CD14-positive monocyte (primary cell): ENCODE measurements at regions not wholly inside any gene's neighbourhood (a gene's known extent, or its start where the extent isn't known, plus 50 kb on each side); places are given as distances from the start of the nearest gene placed in this dataset.

Experiments
- DNase-seq, 3 donors: peaks; one replicate each; pipeline ENCODE4 v3.0.0-alpha.2; 2011 to 2022
- H2AFZ ChIP-seq: 2 replicates; pipeline ENCODE4 v1.6.0; 2012; ENCODE audit warnings: mild to moderate bottlenecking, low read depth, low read length, inconsistent platforms; ENCODE audit not compliant: insufficient read depth, poor library complexity, severe bottlenecking
- H3K27ac ChIP-seq, 2 donors: 1 replicate in 1 of 2; 2 replicates in 1 of 2; pipeline ENCODE4 v1.5.1; 2012 to 2013; ENCODE audit warnings: low read length in 2 of 2, control low read depth in 1 of 2, inconsistent platforms in 1 of 2, low read depth in 1 of 2, mild to moderate bottlenecking in 1 of 2
- H3K27me3 ChIP-seq, 2 donors: one replicate each; pipeline versions ENCODE4 v1.6.0 to v1.6.1; 2011 to 2013; ENCODE audit warnings: low read length in 2 of 2; ENCODE audit not compliant: control insufficient read depth in 2 of 2, insufficient read depth in 2 of 2
- H3K36me3 ChIP-seq, 2 donors: replicated peaks in 1 of 2; 1 replicate in 1 of 2; 2 replicates in 1 of 2; pipeline versions ENCODE4 v1.5.1 to v1.6.1; 2012 to 2013; ENCODE audit warnings: low read length in 2 of 2, control low read depth in 1 of 2, inconsistent platforms in 1 of 2, mild to moderate bottlenecking in 1 of 2; ENCODE audit not compliant: insufficient read depth in 2 of 2, control insufficient read depth in 1 of 2
- H3K4me1 ChIP-seq, 2 donors: 1 replicate in 1 of 2; 2 replicates in 1 of 2; pipeline versions ENCODE4 v1.5.1 to v1.6.1; 2012 to 2013; ENCODE audit warnings: low read length in 2 of 2, control low read depth in 1 of 2, inconsistent platforms in 1 of 2, mild to moderate bottlenecking in 1 of 2, moderate library complexity in 1 of 2; ENCODE audit not compliant: insufficient read depth in 2 of 2, control insufficient read depth in 1 of 2
- H3K4me2 ChIP-seq: replicated peaks from 2 replicates; pipeline ENCODE3; 2012; ENCODE audit warnings: low read length, moderate library complexity, mild to moderate bottlenecking; ENCODE audit not compliant: poor library complexity, severe bottlenecking; ENCODE audit errors: extremely low read depth
- H3K4me3 ChIP-seq, 3 experiments: fragments of 200-600 bp in 1 of 3; sonication (generic) in 1 of 3; replicated peaks in 1 of 3; 1 replicate in 2 of 3; 2 replicates in 1 of 3; pipeline ENCODE4 v1.5.1; 2011 to 2013; ENCODE audit warnings: low read length in 3 of 3, mild to moderate bottlenecking in 3 of 3, control low read depth in 2 of 3, low read depth in 2 of 3, inconsistent platforms in 1 of 3, moderate library complexity in 1 of 3
- H3K79me2 ChIP-seq: 2 replicates; pipeline ENCODE4 v1.6.0; 2012; ENCODE audit warnings: mild to moderate bottlenecking, control low read depth, inconsistent platforms, low read length, moderate library complexity; ENCODE audit not compliant: insufficient read depth
- H3K9ac ChIP-seq: 2 replicates; pipeline ENCODE4 v1.6.0; 2017; ENCODE audit warnings: low read length, mild to moderate bottlenecking; ENCODE audit not compliant: insufficient read depth, poor library complexity, severe bottlenecking
- H3K9me3 ChIP-seq, 2 donors: replicated peaks in 1 of 2; 1 replicate in 1 of 2; 2 replicates in 1 of 2; pipeline versions ENCODE4 v1.5.1 to v1.6.1; 2012 to 2013; ENCODE audit warnings: low read length in 2 of 2, control low read depth in 1 of 2; ENCODE audit not compliant: control insufficient read depth in 1 of 2, insufficient read depth in 1 of 2
- H4K20me1 ChIP-seq: 2 replicates; pipeline ENCODE4 v1.6.0; 2012; ENCODE audit warnings: mild to moderate bottlenecking, low read length, control low read depth, moderate library complexity; ENCODE audit not compliant: insufficient read depth
- H3K27ac Mint-ChIP-seq, 7 donors: one replicate each; pipeline ENCODE4 v1.8.0; 2020; ENCODE audit warnings: mild to moderate bottlenecking in 7 of 7, mixed read lengths in 7 of 7, moderate library complexity in 6 of 7, inconsistent platforms in 2 of 7
- H3K27me3 Mint-ChIP-seq, 3 donors: one replicate each; pipeline ENCODE4 v1.8.0; 2021 to 2022; ENCODE audit warnings: low read depth in 3 of 3, mild to moderate bottlenecking in 3 of 3, mixed read lengths in 3 of 3, moderate library complexity in 3 of 3, inconsistent platforms in 1 of 3
- H3K36me3 Mint-ChIP-seq, 2 donors: one replicate each; pipeline ENCODE4 v1.8.0; 2020; ENCODE audit warnings: mixed read lengths in 2 of 2, inconsistent platforms in 1 of 2, mild to moderate bottlenecking in 1 of 2
- H3K4me1 Mint-ChIP-seq: one replicate; pipeline ENCODE4 v1.8.0; 2020; ENCODE audit warnings: mild to moderate bottlenecking, mixed read lengths
- H3K4me3 Mint-ChIP-seq, 2 donors: one replicate each; pipeline ENCODE4 v1.8.0; 2020; ENCODE audit warnings: mild to moderate bottlenecking in 2 of 2, mixed read lengths in 2 of 2, moderate library complexity in 1 of 2
- H3K9me3 Mint-ChIP-seq, 7 donors: one replicate each; pipeline ENCODE4 v1.8.0; 2020 to 2022; ENCODE audit warnings: mixed read lengths in 7 of 7, mild to moderate bottlenecking in 6 of 7, moderate library complexity in 6 of 7, inconsistent platforms in 2 of 7
- CTCF ChIP-seq: fragments of 200-600 bp; IDR thresholded peaks from one replicate; pipeline ENCODE4 v1.8.0; 2022; ENCODE audit warnings: antibody characterized with exemption, mild to moderate bottlenecking
- WGBS: methylation state at CpG from one replicate; pipeline ENCODE4 v1.1.5; 2013; ENCODE audit warnings: missing lambda C conversion rate; ENCODE audit not compliant: insufficient coverage; 5-methylcytosine and 5-hydroxymethylcytosine counted together
- intact Hi-C, 2 donors: fragments of 100-400 bp; cut with micrococcal nuclease; formaldehyde crosslinking; loops; one replicate each; pipeline versions ENCODE4 v1.15.0 to v1.15.1; 2023

- H3K27ac Mint-ChIP-seq, result no peak overlapping the region
- no peaks in the 10 kb centered on the region for H3K4me1 ChIP-seq
- no peak overlapping the region for H3K4me3 ChIP-seq
- no peak overlapping the region for H3K9ac ChIP-seq
- no peaks in the 10 kb centered on the region for H3K27me3 Mint-ChIP-seq
- H3K36me3 Mint-ChIP-seq, result no peaks in the 10 kb centered on the region
- H2AFZ ChIP-seq, result no peak overlapping the region
- no CpG with 5 or more reads among the region's 2 CpGs for WGBS
- H3K27ac ChIP-seq, result no peak overlapping the region
- no peaks in the 10 kb centered on the region for H3K79me2 ChIP-seq
- no peak for TF ChIP-seq CTCF
- H3K36me3 ChIP-seq, result no peaks in the 10 kb centered on the region
- no peak overlapping the region for H3K4me2 ChIP-seq
- no peak for DNase-seq
- no peaks in the 10 kb centered on the region for H4K20me1 ChIP-seq
- no peaks in the 10 kb centered on the region for H3K27me3 ChIP-seq
- H3K9me3 ChIP-seq, result no peaks in the 10 kb centered on the region
- no peaks in the 10 kb centered on the region for H3K4me1 Mint-ChIP-seq
- intact Hi-C loops, result no loop called here
- peaks cover 0 to 2% (median 0%) of the 10 kb centered on the region in 7 donors for H3K9me3 Mint-ChIP-seq
- H3K4me3 Mint-ChIP-seq, result no peak overlapping the region
Measured at GRCh38 chr3:109922856-109923255, 585.5 kb upstream of the DPPA4 start.

- Histone ChIP-seq H3K27me3 (no peaks in the 10 kb centered on the region), H3K9me3 (no peaks in the 10 kb centered on the region), H3K36me3 (no peaks in the 10 kb centered on the region), H3K79me2 (no peaks in the 10 kb centered on the region), H3K4me3 (no peak overlapping the region), H2AFZ (no peak overlapping the region), H4K20me1 (no peaks in the 10 kb centered on the region), H3K4me2 (no peak overlapping the region), H3K9ac (no peak overlapping the region), H3K4me1 (no peaks in the 10 kb centered on the region), H3K27ac (no peak overlapping the region)
- Mint-ChIP-seq H3K27me3 (no peaks in the 10 kb centered on the region), H3K27ac (no peak overlapping the region), H3K9me3 (peaks cover 0 to 2% (median 0%) of the 10 kb centered on the region in 7 donors), H3K36me3 (no peaks in the 10 kb centered on the region), H3K4me1 (no peaks in the 10 kb centered on the region), H3K4me3 (no peak overlapping the region)
- DNase-seq, result no peak
- intact Hi-C loops, result no loop called here
- no peak for TF ChIP-seq CTCF
- no CpG with 5 or more reads among the region's 3 CpGs for WGBS
Measured at GRCh38 chr3:109923431-109923830, 586.1 kb upstream of the DPPA4 start.
